HG03439 (cell line): ENCODE measurements at regions not wholly inside any gene's neighbourhood (a gene's known extent, or its start where the extent isn't known, plus 50 kb on each side); places are given as distances from the start of the nearest gene placed in this dataset.

Experiments used
- ATAC-seq: cut with Tn5 transposase; IDR thresholded peaks from one replicate; pipeline ENCODE4 v1.9.1; 2021; ENCODE audit warnings: mild to moderate bottlenecking, moderate library complexity; ENCODE audit not compliant: unreplicated experiment

GRCh38 chr3:111470032-111470431 is 72.0 kb upstream of the CD96 start:
- no peak for ATAC-seq

- no peak for ATAC-seq
These were observed 70.2 kb upstream of the CD96 start for GRCh38 chr3:111471831-111472230.

GRCh38 chr3:111472556-111472955 is 69.4 kb upstream of the CD96 start:
- ATAC-seq: no peak

GRCh38 chr3:111473550-111473949 is 68.4 kb upstream of the CD96 start:
- no peak for ATAC-seq

GRCh38 chr3:111476701-111477100 is 65.3 kb upstream of the CD96 start:
- ATAC-seq: no peak

GRCh38 chr3:111480091-111480490 is 61.9 kb upstream of the CD96 start:
- ATAC-seq: no peak

- no peak for ATAC-seq
These were observed 60.4 kb upstream of the CD96 start for GRCh38 chr3:111481551-111481950.

GRCh38 chr3:111482574-111482973 is 59.4 kb upstream of the CD96 start:
- no peak for ATAC-seq

- ATAC-seq: no peak
These were observed 56.9 kb upstream of the CD96 start for GRCh38 chr3:111485086-111485485.
